Erythroblast (primary cell): ENCODE measurements at regions not wholly inside any gene's neighbourhood (a gene's known extent, or its start where the extent isn't known, plus 50 kb on each side); places are given as distances from the start of the nearest gene placed in this dataset.

Source experiments
- GATA1 ChIP-seq: IDR thresholded peaks from 2 replicates; pipeline ENCODE4 v1.6.1; 2011; ENCODE audit warnings: low read depth, mild to moderate bottlenecking, control low read depth, low read length, moderate library complexity
- POLR2A ChIP-seq: IDR thresholded peaks from 2 replicates; pipeline ENCODE4 v1.6.1; 2011; ENCODE audit warnings: mild to moderate bottlenecking, low read length

DNA sequence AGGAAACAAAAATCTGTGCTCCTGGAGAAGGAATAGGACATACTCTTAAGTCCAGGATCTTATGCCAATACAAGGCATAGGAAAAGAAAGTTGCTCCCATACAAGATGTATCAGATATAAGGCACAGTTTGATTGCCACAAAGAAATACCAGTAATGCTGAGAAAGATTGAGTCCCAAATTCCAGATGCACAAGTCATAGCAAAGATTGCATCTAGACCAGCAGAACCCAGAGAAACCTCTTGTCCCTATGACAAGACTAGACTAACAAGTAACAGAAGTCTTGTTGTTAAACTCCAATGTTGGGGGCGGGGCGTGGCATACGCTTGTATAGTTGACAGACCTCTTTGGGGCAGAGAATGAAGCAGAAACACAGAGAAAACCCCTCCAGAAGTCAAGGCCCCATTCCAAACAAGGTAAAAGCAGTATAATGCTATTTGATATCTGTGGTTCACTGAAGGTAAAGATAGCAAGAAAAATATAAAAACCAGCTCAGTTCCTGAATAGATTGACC lies 671.5 kb upstream of the GRIA3 start:
- TF ChIP-seq POLR2A (no peak), GATA1 (no peak)
